ENCODE measurements at regions not wholly inside any gene's neighbourhood (a gene's known extent, or its start where the extent isn't known, plus 50 kb on each side); places are given as distances from the start of the nearest gene placed in this dataset.
"Not testable (repeated sequence)": the region's sequence is repeated elsewhere in the genome, so short reads cannot be mapped to it uniquely, and the experiment has no call there.

GRCh38 chr3:104040896-104041295 is 1325.8 kb upstream of the ALCAM start:
- H3K36me3 ChIP-seq (ENCODE audit: insufficient read depth, low read length), result no peaks in the 10 kb centered on the region
- no peaks in the 10 kb centered on the region for H3K27me3 ChIP-seq (ENCODE audit: insufficient read depth, low read length, poor library complexity)
- no peak for TF ChIP-seq CTCF (IDR thresholded peaks at IDR 0.05; ENCODE audit: borderline replicate concordance, extremely low read depth, low read length, poor library complexity, severe bottlenecking)
- no peak for TF ChIP-seq EZH2 (IDR thresholded peaks at IDR 0.05; ENCODE audit: borderline replicate concordance, low read depth, low read length, severe bottlenecking)
- no peaks in the 10 kb centered on the region for H3K79me2 ChIP-seq (ENCODE audit: insufficient read depth, low read length)
- no peak overlapping the region for H3K4me2 ChIP-seq (ENCODE audit: insufficient read depth, low read length)
- no peak overlapping the region for H3K4me3 ChIP-seq (ENCODE audit: low read depth in 1 of 2, low read length in 2 of 2)
- H3K9ac ChIP-seq (ENCODE audit: low read depth, low read length), result no peak overlapping the region
- H3K9me3 ChIP-seq (ENCODE audit: insufficient read depth, low read length, severe bottlenecking), result no peaks in the 10 kb centered on the region
- no peaks in the 10 kb centered on the region for H3K4me1 ChIP-seq (ENCODE audit: insufficient read depth, low read length)
- no peak overlapping the region for H3K27ac ChIP-seq (ENCODE audit: low read length)
- DNase-seq, result no peak
- no peak overlapping the region for H2AFZ ChIP-seq (ENCODE audit: low read depth, low read length)
- no peaks in the 10 kb centered on the region for H4K20me1 ChIP-seq (ENCODE audit: insufficient read depth, low read length)
- ATAC-seq (ENCODE audit: insufficient read depth, low read depth), result no peak

GRCh38 chr3:104043001-104043543 is 1323.6 kb upstream of the ALCAM start:
- H3K36me3 ChIP-seq (ENCODE audit: insufficient read depth, low read length); DNase-seq; H2AFZ ChIP-seq (ENCODE audit: low read depth, low read length); ATAC-seq (ENCODE audit: insufficient read depth, low read depth); H4K20me1 ChIP-seq (ENCODE audit: insufficient read depth, low read length); H3K9me3 ChIP-seq (ENCODE audit: insufficient read depth, low read length, severe bottlenecking); H3K4me3 ChIP-seq (ENCODE audit: low read depth in 1 of 2, low read length in 2 of 2); H3K4me2 ChIP-seq (ENCODE audit: insufficient read depth, low read length); H3K27me3 ChIP-seq (ENCODE audit: insufficient read depth, low read length, poor library complexity); H3K79me2 ChIP-seq (ENCODE audit: insufficient read depth, low read length); H3K27ac ChIP-seq (ENCODE audit: low read length); H3K4me1 ChIP-seq (ENCODE audit: insufficient read depth, low read length); H3K9ac ChIP-seq (ENCODE audit: low read depth, low read length): not testable (repeated sequence)

DNA sequence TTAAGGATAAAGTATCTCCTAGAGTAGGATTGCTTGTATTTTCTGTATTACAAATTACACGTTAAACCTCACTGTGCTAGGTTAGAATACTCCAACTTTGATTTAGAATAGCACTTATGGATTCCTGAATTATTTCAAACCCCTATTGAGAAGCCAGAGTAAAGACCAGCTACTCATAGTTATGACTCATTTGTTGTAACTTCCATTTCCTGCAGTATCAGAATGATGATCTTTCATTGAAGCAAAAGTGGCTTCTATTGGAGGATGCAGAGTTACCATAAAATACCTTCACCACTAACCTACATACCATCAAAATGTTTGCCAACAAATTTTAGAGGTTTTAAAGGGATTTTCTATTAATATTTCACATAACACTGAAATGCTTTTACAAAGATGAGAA is 1322.7 kb upstream of the ALCAM start:
- Histone ChIP-seq H3K27ac (ENCODE audit: low read length) (no peak overlapping the region), H2AFZ (ENCODE audit: low read depth, low read length) (no peak overlapping the region), H3K9ac (ENCODE audit: low read depth, low read length) (no peak overlapping the region), H3K79me2 (ENCODE audit: insufficient read depth, low read length) (no peaks in the 10 kb centered on the region), H3K4me2 (ENCODE audit: insufficient read depth, low read length) (no peak overlapping the region), H3K4me1 (ENCODE audit: insufficient read depth, low read length) (no peaks in the 10 kb centered on the region), H3K27me3 (ENCODE audit: insufficient read depth, low read length, poor library complexity) (no peaks in the 10 kb centered on the region), H3K36me3 (ENCODE audit: insufficient read depth, low read length) (no peaks in the 10 kb centered on the region), H4K20me1 (ENCODE audit: insufficient read depth, low read length) (no peaks in the 10 kb centered on the region), H3K9me3 (ENCODE audit: insufficient read depth, low read length, severe bottlenecking) (no peaks in the 10 kb centered on the region), H3K4me3 (ENCODE audit: low read depth in 1 of 2, low read length in 2 of 2) (no peak overlapping the region)
- DNase-seq, result no peak
- TF ChIP-seq EZH2 (IDR thresholded peaks at IDR 0.05; ENCODE audit: borderline replicate concordance, low read depth, low read length, severe bottlenecking) (no peak), CTCF (IDR thresholded peaks at IDR 0.05; ENCODE audit: borderline replicate concordance, extremely low read depth, low read length, poor library complexity, severe bottlenecking) (no peak)
- no peak for ATAC-seq (ENCODE audit: insufficient read depth, low read depth)

GRCh38 chr3:104066658-104067057 is 1300.1 kb upstream of the ALCAM start:
- Histone ChIP-seq H3K9me3 (ENCODE audit: insufficient read depth, low read length, severe bottlenecking) (no peaks in the 10 kb centered on the region), H2AFZ (ENCODE audit: low read depth, low read length) (no peak overlapping the region), H3K4me1 (ENCODE audit: insufficient read depth, low read length) (no peaks in the 10 kb centered on the region), H3K27ac (ENCODE audit: low read length) (no peak overlapping the region), H3K4me2 (ENCODE audit: insufficient read depth, low read length) (no peak overlapping the region), H3K4me3 (ENCODE audit: low read depth in 1 of 2, low read length in 2 of 2) (no peak overlapping the region), H3K27me3 (ENCODE audit: insufficient read depth, low read length, poor library complexity) (no peaks in the 10 kb centered on the region), H3K9ac (ENCODE audit: low read depth, low read length) (no peak overlapping the region), H4K20me1 (ENCODE audit: insufficient read depth, low read length) (no peaks in the 10 kb centered on the region), H3K79me2 (ENCODE audit: insufficient read depth, low read length) (no peaks in the 10 kb centered on the region), H3K36me3 (ENCODE audit: insufficient read depth, low read length) (no peaks in the 10 kb centered on the region)
- ATAC-seq (ENCODE audit: insufficient read depth, low read depth) (no peak), DNase-seq (no peak)
- TF ChIP-seq CTCF (IDR thresholded peaks at IDR 0.05; ENCODE audit: borderline replicate concordance, extremely low read depth, low read length, poor library complexity, severe bottlenecking) (no peak), EZH2 (IDR thresholded peaks at IDR 0.05; ENCODE audit: borderline replicate concordance, low read depth, low read length, severe bottlenecking) (no peak)
